Pulmonary artery endothelial cell (primary cell): ENCODE measurements at regions not wholly inside any gene's neighbourhood (a gene's known extent, or its start where the extent isn't known, plus 50 kb on each side); places are given as distances from the start of the nearest gene placed in this dataset.
"Not testable (repeated sequence)": the region's sequence is repeated elsewhere in the genome, so short reads cannot be mapped to it uniquely, and the experiment has no call there.

Source experiments
- DNase-seq: peaks from one replicate; pipeline ENCODE4 v3.0.0-alpha.2; 2011; ENCODE audit warnings: low read depth, low spot score

DNA sequence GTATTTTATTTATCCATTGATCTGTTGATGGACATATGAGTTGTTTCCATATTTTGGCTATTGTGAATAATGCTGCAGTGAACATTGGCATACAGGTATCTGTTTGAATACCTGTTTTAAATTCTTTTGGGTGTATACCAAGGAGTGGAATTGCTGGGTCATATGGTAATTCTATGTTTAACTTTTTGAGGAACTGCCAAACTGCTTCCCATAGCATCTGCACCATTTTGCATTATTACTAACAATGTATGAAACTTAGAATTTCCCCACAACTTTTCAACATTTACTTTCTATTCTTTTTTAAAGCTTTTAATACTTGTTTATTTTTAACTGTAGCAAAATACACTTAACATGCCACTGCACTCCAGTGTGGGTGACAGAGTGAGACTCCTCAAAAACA, 57.0 kb upstream of the MSN start:
- no peak for DNase-seq

DNA sequence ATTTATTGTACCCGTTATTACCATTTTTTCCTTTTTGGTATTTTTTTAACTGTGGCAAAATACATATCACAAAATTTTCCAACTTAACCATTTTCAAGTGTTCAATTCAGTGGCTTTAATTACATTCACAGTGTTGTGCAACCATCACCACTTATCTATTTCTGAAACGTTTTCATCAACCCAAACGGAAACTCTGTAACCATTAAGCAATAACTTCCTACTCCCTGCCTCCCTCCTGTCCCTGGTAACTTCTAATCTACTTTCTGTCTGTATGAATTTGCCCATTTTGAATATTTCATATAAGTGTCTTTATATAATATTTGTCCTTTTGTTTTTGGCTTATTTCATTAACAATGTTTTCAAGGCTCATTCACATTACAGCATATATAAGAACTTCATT, 57.4 kb upstream of the MSN start:
- no peak for DNase-seq

DNA sequence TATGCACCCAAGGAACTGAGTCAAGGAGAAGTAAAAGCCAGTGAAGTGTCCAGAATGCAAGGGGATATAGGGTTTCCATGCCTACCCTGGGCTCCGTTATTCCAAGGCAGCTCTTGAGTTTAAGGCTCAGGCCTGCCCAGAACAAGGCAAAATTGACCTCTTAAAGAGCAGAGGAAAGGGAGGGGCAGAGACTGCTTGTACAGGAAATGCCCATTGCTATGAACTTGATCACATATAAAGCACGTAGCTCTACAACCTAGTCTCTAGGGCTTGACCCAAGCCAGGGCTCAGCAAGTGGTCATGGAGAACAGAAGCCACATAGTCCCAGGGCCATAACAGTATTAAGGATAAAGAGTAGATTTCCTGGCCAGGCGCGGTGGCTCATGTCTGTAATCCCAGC, 58.2 kb upstream of the MSN start:
- no peak for DNase-seq

DNA sequence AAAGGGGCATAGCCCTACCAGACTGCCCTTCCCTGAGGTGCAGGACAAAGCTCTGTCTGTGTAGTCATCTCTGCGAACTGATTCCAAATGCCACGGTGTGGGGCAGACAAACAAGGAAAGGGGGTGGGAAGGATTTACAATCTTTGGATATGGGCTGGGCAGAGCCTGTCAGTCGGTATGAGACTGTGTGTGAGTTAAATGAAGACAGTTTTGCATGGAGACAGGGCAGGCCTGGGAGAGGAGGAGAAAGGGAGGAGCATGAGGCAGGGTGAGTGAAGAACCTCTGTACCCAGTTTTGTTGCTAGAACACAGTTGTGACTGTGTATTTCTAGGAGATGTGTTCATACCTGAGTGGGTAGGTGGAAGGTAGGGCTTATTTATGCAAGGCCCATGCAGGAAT, 59.4 kb upstream of the MSN start:
- DNase-seq, result no peak

DNA sequence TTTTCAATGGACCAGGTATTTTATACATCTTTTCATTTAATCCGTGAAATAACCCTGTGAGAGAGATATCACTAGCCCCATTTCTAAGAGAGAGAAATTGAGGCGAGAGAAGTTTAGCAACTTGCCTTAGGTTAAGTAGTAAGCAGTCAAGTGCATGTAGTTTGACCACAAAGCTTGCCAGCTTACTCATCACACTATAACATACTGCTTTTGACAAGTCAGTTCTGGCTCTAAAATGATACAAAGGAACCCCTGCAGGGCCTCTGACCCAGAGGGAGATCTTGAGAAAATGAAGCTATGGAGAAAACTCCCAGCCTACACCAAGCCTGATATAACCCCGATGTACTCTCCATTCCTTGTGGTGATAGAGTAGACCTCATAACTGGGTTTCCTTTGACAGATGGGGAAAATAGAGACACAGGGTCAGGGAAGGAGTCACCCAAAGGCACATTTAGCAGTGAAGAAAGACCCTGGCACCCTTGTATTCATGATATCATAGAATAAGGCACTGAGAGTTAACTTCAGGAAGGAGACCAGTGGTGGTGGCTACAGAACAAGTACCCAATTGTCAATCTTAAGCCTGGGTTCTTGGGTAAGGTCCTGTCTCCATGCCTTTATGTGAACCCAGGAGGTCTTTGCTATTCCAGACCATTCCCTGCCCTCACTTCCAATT, 60.2 kb upstream of the MSN start:
- DNase-seq, result no peak

DNA sequence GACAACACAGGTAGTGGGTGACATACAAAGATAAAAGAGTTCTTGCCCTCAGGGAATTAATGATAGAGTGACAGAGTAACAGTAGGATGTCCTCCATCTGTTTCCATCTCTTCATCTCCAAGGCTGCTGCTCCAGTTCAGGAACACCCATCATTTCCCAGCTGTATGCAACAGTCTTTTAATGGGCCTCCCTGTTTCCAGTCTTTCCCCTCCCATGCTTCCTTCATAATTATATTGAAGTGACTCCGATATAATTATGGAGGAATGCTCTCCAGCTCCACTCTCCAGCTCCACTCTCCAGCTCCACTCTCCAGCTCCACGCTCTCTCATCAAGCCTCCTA, 65.3 kb upstream of the MSN start:
- DNase-seq, result no peak

DNA sequence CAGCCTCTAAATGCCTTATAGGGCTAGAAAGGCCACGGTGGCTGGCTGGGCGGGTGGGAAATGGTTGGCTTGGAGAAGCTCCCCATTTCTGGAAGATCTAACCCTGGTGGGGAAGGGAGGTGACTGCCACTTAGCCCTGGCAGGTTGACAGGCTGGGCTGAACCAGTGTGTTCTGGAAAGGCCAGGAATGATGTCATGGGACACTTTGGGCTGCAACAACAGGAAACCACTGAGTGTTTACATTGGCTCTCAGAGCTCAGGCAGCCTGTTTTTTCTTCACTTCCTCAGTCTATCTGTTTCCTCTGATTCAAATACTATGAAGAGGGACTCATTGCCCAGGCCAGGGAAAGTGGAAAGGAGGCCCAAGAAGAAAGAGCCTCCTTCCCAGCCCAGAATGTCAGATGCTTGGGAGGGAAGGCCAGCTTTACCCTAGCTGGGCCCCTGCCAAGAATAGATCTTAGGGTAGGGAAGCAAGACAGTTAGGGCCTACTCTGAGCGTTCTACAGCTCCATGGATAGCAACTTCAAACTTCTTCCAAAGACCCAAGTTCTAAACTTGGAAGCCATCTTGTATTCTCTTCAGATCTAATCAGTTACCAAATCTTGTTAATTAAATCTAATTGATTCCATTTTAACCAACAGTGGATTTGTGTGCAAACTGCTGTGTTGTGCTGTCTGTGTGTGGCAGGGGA, 65.8 kb upstream of the MSN start:
- DNase-seq, result peak; percentile 95

DNA sequence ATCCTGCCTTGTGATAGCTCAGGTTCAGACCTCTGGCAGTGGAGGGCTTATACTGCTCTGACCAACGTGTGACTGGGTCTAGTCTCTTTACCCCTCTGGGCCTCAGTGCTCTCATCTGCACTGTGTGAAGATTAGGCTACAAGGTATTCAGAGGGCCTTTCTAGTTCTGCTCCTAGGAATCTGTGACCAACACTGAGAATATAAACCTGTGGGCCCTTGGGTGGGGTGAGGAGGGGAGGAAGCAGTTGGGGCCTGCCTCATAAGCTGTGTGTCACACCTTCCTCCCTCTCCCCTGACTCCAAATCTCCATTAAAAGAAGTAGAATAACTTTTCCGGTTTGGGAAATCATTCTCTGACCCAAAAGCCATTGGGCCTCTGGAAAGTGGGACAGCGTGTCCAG, 66.3 kb upstream of the MSN start:
- no peak for DNase-seq

DNA sequence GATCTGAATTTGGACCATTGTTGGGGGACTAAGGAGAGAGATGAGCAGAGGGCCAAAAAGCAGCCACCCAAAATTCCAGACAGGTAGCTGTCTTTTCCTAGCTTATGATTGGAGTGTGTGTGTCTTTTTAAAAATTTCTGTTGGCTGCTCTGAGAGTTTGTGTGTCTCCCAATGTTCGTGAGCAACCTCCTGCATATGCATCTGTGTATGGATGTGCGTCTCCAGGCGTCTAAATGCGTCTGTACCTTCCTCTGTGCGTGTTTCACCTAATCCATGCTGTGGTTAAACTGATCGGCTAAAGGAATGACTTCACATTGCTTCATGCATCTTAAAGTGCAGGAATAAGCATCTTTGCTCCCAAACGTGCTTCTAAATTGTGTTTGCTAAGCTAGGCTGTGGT, 65.5 kb upstream of the LAS1L start:
- DNase-seq, result no peak

DNA sequence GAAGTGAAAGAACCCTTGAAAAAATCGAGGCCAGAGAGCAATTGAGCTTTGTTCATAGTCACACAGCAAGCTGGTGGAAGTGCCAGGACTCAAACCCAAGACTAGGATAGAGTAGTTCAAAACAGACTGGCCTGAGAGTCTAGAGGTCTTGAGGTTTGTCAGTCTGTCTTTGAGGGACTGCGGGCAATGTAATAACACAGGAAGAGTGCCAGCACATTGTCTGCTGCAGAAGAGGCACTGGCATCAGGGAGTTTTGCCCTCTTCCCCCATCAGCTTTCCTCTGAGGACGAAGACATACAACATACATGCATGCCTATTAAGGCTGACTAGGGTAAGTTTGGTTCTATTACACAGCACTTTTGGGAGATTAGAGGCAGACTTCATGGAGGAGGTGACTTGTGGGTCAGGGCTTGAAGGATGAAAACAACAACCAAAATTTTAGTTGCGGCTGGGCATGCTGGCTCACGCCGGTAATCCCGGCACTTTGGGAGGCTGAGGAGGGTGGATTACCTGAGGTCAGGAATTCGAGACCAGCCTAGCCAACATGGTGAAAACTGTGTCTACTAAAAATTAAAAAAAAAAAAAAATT, 64.1 kb upstream of the LAS1L start:
- no peak for DNase-seq

DNA sequence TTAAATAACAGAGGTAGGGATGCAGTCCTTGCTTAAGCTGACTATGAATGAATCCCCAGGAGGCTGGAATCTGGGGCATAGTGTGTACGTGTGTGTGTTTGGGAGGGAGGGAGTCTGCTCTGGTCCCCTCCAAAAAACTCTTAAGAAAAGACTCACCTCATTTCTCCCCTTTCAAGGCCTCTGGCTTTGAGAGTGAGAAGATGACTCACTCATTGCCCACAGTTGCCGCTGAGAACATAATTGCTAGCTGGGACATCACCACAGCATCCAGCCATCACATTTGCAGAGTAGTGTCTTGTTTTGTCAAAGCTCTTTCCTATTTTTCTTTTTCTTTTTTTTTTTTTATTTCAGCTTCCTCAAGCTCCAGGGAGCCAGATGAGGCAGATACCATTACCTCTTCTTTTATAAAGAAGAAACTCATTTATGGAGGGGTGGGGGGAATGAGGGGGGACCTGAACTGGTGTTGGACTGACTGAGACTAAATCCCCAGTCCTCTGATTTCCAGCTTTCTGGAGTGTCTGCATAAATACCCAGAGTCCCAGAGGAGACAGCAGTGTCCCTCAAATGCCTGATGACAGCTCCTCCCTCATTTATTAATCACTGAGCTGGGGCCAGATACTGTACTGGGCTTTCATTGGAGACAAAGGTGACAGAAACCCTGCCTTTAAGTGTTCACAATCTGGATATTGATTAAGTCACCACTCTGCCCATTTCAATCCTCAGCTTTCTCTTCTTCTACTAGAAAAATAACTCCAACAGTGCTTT, 61.9 kb upstream of the LAS1L start:
- no peak for DNase-seq

DNA sequence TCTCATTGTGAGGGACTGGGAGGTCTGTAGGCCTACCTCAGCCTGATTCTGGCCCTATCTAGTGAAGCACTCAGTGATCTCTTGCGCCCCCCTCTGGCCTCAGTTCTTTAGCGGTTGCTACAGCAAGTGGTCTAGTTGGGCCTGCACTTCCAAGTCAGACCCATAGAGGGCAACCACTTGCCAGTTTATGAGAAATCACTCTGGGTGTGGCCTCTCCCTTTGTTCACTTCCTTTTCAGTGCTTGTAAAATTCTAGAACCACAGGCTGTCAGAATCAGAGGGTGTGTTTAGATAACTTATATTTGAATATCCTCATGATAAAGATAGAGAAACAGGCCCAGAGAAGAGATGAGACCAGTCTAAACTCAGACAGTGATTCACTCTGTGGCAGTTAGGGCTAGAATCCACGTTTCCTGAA, 60.9 kb upstream of the LAS1L start:
- peak; percentile 79 for DNase-seq

DNA sequence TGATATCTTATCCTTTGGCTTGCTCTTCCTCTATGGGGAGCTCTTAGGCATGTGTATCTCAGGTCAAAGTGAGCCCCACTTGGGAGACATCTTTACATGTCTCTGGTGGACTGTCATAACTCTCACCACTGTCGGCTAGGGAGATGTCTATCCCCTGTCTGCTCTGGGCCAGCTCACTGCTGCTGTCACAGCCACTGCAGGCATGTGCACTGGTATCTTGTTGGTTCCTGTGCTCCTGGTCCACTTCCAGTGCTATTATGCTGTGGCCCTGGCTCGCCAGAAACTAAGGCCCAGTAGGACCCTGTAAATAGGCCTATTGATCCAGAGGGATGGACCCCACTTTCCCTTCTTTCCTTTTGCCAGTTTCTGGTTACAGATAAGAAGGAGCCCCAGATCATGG, 56.6 kb upstream of the LAS1L start:
- no peak for DNase-seq

DNA sequence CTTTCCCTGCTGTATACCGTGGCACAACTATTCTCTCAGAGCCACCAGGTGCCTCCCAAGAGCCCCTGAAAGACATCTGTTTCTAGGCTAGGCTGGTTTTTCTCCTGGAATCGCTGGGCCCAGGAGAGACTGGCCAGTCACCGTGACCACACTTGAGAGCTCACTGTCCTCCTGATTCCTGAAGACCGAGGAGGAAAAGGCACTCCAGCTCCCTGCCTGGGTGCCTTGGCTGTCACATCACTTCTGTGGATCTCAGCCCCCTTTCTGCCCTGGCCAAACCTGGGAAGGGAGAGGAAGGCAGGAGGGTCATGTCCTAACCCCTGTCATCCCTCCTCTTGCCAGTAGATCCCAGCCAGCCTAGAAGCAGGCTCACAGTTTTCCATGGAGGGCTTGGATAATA, 54.7 kb upstream of the LAS1L start:
- DNase-seq, result no peak

DNA sequence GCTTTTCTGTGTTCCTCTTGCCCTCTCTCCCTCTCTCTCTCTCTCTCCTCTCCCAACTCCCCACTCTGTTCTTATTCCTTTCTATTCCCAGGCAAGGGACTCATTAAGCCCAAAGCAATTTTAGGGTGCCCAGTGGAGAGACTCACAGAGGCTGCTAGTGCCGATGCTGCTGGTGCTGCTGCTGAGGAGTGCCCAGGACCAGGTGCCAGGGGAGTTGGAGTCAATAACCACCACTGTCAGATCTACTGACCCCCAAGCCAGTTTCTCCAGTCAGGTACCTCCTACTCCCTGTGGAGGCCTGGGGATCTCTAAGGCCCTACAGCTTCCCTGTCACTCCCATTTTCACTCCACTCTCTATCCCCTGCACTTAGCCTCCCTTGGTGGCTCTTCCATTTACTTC, 54.2 kb upstream of the LAS1L start:
- DNase-seq, result no peak

DNA sequence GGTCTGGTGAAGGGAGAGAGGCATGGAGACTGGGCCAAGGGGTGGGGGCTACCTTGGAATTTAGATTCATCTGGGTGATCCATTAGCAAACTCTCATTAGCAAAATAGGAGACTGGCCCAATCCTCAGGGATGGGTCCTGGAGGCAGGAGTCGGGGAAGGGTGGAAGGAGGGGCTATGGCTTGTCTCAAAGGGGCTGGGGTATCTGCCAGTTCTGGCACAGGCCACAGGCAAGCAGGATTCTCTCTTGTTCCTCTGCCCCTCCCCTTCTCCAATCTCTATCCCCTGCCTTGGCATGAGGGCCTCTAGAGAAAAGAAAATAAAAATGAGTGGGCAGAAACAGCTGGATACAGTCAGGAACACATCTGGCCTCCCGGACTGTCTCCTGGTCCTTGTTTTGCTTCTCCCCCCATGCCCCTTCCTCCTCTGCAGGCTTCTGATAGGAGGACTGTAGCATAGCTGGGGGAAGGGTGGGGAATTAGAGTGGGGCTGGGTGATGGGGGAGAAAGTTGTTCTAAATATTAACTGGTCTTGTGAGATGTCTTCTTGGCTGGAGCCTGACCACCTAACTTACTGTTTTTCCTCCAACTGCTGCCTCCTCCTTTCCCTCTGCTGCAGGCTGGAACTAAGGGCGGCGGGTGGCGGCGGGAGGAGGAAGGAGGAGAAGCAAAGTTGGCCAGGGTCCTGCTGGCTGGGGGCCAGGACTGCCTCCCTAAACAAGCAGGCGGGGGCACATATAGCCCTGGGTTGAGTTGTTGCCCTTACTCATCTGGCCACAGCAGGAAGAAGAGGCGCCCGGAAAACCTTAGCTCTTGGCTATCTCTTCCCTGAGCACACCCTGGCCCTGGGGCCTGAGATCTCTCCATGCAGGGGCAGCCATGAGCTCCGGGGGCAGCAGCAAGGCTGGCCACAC, 53.3 kb upstream of the LAS1L start:
- no peak for DNase-seq

DNA sequence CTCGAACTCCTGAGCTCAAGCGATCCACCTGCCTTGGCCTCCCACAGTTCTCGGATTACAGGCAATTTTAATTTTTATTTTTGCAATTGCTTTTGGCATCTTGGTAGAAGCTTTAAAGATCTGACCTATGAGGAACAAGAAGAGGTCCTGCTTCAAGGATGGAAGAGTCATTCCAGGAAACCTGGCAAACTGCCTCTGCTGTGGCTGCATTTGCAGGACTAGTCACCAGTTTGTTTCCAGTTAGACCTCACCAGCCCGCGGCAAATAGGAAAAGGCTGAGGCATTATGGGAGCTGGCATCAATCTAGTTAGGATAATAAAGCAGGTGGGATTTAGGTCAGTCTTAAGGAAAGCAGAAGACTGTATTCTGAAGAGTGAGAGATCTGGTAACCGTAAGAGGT, 51.9 kb upstream of the LAS1L start:
- no peak for DNase-seq

DNA sequence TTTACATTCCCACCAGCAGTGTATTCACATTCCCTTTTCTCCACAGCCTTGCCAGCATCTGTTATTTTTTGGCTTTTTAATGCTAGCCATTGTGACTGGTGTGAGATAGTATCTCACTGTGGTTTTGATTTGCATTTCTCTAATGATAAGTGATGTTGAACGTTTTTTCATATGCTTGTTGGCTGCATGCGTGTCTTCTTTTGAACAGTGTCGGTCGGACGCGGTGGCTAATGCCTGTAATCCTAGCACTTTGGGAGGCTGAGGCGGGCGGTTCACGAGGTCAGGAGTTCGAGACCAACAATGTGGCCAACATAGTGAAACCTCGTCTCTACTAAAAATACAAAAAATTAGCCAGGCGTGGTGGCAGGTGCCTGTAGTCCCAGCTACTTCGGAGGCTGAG, 50.6 kb upstream of the LAS1L start:
- not testable (repeated sequence) for DNase-seq
